HG03342 (cell line): ENCODE measurements at regions not wholly inside any gene's neighbourhood (a gene's known extent, or its start where the extent isn't known, plus 50 kb on each side); places are given as distances from the start of the nearest gene placed in this dataset.
"Not testable (repeated sequence)": the region's sequence is repeated elsewhere in the genome, so short reads cannot be mapped to it uniquely, and the experiment has no call there.

Experiments
- ATAC-seq: cut with Tn5 transposase; IDR thresholded peaks from one replicate; pipeline ENCODE4 v1.9.1; 2021; ENCODE audit warnings: mild to moderate bottlenecking, moderate library complexity; ENCODE audit not compliant: unreplicated experiment

DNA sequence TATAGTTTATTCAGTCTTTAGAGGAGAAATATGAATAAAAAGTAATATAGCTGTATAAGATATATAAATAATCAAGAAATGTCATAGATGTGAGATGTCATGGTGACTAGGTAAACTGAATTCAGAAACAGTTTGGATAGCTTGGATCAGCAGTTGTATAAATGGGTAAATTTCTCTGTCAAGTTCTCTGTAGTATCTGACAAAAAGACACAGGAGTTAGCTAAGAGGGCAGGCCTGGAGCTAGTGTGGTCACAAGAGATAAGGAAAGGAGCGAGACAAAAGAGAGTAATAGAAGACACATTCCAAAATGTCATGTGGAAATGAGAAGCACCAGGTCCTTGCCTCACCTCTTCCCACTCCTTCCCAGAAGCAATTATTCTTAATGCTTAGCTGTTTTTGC is 349.0 kb downstream of the LMO7 start:
- ATAC-seq, result no peak

DNA sequence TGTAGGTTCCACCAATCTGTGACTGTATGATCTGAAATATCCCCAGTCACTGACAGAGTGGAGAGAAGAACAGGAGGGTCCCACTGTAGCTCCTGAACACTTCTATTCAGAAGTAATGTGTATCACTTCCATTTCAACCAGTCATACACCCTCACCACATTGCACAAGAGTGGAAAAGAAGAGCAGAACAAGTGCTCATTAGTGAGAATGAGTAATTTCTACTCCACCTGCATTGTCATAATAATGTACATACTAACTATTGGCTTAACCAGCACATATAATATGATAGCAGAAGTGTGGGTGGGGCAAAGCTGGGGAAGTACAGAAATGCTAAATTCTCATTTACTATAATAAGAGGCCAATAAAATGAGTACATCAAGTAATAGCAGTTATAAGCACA is 342.7 kb downstream of the LMO7 start:
- no peak for ATAC-seq

DNA sequence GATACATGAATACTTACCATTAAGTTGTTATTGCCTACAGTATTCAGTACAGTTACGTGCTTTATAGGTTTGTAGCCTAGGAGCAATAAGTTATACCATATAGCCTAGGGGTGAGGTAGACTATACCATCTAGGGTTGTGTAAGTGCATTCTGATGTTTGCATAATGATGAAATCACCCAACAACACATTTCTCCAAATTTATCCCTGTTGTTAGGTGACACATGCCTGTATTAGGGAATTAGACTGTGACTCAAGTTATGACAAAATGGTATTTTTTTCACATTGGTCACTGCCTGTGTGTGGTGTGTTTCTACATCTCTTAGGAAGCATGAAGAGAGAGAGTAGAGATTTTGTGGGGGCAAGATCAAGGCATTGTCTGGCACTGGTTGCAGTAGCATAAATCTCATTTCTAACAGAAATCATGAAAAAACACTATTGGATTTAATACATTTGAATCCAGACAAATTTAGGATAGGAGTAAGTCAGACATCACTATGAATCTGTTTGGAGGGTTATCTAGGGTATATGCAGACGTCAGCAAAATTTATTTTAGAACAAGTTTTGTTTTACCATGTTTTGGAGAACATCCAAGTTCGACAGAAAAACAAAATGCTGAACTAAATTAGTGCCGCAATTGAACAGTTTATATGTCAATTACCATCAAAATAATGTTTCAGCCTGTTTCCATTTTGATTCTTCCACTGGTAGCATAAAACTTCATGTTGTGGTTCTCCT is 332.1 kb downstream of the LMO7 start:
- no peak for ATAC-seq

DNA sequence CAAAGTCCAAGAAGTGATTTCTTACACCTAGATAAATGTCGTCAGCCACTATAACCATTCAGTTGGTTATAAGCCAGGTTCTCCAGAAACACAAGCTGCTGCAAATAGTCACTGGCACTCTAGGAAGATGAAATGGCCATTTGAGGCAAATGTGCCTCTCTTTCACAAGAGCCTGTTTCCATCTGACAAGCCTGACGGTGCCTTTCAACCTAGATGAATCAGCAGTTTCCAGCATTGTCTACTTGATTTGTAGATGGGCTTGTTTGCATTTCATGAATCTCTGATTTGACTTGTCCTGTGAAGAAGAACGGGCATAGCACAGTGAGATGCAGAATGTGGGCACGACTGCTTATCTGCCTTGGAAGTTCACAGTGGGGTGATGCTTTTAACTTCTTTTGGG is 327.2 kb downstream of the LMO7 start:
- ATAC-seq, result no peak

DNA sequence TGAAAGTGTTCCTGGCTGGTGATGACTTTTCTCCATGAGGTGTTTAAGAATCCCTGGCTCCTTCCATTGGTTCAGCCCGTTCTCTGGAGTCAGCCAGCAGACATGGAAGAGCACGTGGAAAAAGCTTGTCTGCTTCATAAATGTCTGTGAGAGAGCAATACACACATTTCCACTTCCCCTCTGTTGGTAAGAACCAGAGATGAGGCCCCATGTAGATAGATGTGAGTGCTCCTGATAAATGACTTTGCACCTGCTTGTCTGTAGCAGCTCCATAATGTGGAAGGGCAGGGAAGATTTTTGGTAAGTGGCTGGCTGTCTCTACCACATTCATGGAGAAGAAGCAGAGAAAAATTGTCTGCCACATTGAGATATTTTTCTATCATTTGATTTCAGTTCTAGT is 325.8 kb downstream of the LMO7 start:
- no peak for ATAC-seq

DNA sequence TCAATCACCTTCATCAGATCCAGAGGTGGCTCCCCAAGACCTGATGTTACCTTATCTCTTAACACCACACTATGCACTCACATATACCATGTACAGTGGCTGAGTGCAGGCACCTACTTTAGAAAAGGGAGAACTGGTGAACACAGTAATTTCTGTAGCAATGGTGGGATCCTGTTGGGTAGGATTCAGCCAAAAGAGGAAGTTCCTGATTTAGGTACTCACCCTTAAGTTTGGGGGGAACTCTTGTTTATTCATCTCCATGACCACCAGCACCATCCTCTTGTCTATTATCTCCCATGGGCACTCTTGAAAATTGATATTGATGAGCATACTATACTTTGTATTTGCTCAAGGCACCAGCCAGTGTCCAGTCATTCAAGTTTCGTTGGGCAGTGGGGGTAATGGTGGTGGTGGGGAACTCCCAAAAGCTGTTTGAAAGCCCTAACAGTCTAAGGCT is 324.4 kb downstream of the LMO7 start:
- ATAC-seq, result peak; percentile 97

DNA sequence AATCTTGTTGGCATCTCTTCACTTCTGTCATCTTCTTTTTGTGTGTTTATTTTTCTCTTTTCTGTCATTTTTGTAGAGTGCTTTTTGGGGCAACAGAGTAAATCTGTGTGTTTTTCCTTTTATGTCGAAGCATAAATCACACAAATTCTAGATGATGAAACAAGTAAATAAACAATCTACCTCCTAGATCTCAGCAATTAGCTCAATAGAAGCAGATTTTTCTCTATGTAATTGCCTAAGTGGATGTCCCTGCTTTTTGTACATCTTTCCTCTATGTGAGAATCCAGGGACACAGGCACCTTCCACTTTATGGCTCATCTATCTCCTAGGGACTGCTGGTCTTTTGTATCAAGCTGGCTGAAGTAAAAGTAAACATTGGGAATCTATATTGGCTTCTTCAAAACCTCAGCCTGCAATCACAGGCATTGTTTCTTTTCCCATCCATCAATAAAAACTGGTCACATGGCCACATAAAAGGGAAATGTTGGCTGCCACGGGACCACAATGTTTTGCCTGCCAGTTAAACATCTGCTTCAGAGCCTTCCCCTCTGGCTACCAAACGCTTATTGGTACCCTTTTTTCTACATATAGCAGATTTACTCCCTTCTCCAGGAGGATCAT is 323.8 kb downstream of the LMO7 start:
- peak; percentile 10 for ATAC-seq

DNA sequence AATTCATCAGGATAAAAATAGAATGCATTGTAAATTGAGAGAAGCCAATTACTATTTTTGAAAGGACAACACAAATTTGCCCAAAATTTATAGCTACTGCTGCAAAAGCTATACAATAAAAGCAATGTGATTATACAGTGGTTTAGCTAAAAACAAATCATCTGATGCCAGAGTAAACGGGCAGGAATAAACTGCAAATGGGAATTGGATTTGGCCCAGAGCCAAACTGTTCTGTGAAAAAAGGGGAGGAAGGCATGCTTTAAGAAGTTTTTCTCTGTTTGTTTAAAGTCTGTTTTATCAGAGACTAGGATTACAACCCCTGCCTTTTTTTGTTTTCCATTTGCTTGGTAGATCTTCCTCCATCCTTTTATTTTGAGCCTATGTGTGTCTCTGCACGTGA is 317.5 kb downstream of the LMO7 start:
- not testable (repeated sequence) for ATAC-seq

DNA sequence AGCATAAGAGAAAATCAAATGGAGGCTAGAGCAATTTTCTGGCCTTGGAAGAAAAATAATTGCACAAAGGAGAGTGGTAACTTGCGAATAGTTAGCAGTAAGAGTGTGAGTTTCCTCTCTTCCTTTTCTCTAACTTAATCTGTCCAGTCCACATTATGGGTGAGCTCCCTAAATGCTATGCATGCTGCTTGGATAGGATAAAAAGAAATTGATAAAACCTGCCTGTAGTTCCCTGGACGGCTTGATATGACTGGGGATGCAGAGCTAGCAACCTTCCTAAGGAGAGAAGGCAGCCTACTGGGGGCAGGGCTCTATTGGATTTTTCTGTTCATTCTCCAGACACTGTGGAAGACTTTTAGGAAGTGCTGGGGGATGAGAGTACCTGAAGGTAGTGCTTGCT is 311.3 kb downstream of the LMO7 start:
- ATAC-seq, result no peak

DNA sequence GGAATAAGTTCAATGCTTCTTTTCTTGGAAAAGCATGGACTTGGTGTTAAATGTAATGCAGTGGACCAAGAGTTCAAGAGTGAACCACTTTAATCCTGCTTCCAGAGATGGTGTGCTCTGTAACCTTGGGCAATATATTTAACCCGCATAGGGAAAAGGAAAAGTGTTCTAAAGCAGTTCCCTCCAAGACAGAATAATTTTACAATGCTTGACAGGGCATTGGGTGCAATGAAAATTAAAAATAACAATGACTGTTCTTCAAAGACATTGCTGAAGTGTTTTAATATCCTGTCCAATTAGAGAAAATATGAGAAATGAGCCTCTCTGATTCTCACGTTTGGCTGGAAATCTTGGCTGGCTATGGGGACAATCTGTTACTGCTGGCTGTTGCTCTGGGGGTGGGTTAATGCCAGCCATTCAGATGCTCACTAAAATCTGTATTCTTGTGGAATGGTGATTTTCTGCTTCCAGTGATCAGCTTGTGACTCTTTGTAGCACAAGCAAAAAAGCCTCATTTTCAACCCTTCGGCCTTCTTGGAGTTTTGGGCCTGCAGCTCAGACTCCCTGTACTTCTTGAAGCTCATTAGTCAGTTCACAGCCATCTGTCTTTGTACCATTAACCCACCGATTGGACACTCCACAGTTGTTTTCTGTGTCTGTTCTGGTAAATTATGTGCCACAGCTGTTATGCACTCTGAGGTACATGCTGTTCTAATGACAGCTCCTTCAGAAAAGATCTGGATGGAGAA is 310.6 kb downstream of the LMO7 start:
- ATAC-seq, result no peak

DNA sequence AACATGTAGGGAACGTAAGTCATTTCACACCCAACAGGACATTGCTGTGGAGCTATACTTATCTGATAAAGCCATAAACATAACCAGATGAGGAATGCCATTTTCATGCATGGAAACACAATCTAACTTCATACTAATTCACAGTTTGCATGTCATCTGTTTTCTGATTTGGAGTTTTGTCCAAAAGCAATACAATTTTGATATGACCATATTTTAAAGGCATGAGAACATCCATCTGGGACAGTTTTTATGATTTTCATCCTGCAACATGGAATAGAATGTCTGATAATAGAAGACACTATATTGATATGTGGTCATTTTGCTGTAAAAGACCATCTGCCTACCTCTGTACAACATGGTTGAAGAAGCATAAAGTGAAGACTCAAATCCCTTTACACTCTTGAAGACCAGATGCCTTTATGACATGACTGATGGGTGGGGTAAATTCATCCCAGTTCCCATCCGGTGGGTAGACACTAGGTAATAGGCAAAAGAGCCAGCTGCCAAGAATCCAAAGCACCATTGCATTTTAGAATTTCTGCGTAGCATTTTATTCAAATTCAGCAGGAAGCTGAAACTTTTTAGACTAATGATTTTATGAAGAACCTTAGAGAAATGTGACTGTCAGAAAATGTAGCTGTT is 309.8 kb downstream of the LMO7 start:
- no peak for ATAC-seq

DNA sequence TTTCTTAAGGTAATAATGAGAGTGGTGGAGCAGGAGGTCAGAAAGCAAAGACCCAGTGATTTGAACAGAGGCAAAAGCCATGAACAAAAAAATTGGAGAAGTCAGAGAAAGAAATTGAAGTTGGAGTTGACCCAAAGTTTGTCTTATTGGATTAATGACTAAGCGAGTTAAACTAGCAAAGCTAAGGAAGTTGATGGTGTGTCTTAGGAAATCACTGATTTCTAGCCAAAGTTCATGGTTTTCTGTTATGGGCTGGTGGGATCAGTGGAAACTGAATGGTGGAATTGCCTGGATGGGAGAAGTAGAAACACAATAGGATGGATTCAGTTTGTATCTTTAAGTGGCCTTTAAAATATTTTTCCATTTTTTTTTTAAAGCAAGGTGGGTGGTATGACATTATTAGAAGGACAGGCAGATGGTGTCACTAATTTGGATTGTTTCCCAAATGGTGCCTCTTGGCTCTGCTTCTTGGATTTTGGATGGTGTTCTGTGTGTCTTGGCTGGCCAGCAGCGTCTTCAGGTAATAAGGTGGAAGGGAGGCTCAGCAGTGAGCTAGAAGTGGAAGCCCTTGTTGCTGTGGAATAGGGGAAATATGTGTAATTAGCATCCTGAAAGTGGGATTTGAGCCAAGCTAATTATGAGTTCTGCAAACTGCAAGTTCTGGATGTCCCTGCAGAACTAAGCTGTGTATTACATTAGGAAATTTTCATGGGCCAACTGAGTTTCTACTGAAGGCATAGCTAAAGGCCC is 302.9 kb downstream of the LMO7 start:
- ATAC-seq, result no peak

DNA sequence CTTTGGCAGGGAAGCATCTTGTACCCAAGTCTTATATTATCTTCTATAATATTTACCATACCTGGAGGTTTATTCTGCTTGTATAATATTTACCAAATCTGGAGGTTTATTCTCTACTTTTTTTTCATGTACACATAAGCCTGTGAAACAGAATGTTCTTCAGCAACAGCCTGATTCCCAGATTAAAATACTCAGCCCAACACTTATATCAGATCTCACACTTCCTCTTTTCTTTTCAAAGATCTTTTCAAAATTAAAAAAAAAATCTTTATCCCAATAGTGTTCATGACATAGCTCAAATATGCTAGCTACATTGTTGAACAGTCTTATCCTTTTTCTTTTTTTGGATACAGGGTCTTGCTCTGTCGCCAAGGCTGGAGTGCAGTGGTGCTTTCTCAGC is 300.7 kb downstream of the LMO7 start:
- no peak for ATAC-seq

DNA sequence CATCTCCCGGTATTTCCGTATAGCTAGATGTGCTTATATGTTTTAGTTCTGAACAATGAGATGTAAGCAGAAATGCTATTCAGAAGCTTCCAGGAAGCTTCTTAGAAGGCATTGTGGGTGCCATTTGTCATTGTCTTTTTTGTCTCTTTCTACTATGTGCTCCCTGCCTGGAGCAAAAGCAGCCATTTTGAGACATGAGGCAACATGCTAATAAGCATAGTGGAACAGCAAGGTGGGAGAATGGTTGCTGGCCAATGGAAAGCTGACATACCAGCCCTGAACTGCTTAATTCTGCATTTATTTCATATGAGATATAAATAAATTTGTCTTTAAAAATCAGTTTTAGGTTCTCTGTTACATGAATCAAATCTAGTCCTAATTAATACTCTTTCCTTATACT is 299.7 kb downstream of the LMO7 start:
- ATAC-seq, result no peak

DNA sequence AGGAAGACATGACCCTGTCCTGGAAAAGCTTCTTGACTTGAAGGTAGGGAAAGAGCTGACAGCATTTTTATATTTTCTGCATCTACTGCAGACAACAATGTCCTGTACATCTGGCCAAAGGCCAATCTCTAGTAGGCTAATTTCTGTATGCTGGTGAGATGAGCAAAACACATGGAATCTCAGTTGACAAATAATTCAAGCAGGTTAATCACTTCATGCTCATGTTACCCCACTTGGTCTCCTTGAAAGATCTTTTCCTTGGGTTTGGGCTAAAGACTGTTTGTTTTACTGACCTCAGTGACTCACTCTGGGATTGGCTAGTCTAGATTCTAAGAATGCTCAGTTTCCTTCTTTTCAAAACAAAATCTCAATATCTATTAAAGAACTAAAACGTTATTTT is 298.8 kb downstream of the LMO7 start:
- no peak for ATAC-seq

DNA sequence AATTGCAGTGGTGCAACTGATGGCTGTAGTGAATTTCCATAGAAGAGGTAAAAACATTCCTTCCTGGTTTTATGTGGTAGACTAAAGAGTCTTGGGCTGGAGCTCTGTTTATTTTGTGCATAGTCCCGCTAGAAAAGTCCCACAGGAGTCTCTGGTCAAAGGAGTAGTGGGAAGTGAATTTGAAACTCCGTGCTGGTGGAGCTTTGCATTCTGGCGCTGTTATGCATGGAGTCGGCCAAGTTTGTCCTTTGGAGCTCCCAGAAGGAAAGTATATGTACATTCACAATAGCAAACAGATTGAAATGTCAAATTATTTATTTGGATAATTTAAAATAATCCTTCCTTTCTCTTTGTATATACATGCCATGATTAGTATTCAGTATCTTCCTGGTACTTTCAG is 296.5 kb downstream of the LMO7 start:
- ATAC-seq, result no peak

DNA sequence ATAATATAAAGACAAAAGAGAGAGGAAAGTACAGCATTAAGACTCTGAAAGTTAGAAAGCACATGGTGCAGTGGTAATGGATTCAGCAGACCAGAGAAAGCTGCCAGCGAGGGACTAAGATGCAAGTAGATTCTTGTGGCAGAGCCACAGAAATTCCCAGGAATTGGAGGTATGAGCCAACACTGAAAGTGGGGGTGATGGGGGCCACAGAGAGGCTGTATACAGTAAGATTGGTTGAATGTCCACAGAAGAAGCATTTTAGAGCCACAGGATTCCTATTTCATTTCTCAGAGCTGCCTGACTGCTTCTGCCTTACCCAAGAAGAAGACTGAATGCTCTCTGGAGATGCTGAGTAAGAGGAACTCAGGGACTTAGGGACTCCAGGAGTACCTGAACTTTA is 295.0 kb downstream of the LMO7 start:
- no peak for ATAC-seq

DNA sequence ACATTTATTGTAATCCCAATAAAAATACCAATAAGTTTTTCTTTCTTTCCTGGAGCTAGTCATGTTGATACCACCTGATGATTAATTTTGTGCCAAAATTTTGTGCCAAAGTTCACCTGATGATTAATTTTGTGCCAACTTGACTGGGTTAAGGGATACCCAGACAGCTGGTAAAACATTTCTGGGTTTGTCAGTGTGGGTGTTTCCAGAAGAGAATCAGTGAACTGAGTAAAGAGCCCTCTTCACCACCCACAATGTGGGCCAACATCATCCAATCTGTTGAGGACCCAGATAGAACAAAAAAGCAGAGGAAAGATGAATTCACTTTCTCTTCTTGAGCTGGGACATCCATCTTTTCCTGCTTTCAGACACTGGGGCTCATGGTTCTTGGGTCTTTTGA is 292.9 kb downstream of the LMO7 start:
- no peak for ATAC-seq

DNA sequence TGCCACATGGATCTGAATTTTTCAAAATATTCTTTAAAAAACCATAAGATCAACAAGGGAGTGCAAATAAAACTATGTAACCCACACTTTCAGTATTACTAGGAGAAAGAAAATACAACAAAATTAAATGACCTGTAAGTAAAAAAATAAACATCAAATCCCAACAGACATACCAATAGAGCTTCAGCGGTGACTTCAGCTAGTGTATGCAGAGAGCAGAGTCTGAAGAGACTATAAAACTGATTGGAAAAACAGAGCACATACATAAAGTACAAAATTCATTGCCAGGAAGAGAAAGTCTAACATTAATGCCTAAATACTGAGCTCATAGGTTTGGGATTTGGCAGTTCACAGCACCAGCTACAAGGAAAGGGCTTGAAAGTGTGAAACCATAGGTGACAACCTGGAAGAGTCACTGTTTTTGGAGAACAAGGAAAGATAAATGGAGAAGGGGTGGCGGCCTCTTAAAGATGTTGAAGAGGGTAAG is 291.1 kb downstream of the LMO7 start:
- no peak for ATAC-seq

DNA sequence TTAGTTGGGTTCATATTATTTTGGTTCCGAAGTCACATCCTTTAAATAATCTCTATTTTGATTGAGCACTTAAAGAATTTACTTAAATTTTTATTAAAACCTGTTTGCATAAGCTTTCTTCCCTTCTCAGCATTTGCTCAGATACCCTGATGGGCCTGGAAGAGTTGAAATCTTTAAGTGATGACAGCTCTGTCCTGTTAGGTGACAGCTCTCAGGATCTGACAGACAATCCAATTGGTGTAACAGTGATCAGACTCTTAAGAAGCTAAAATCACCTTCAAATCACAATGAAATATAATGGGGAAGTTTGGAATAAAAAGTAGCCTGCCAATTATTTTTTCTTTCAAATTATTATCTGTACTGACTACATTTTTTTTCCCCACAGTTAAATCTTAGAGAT is 284.4 kb downstream of the LMO7 start:
- ATAC-seq, result no peak
